HepG2 (cell line): ENCODE measurements at regions not wholly inside any gene's neighbourhood (a gene's known extent, or its start where the extent isn't known, plus 50 kb on each side); places are given as distances from the start of the nearest gene placed in this dataset.

Experiments
- AHDC1 ChIP-seq: sonication (generic); formaldehyde crosslinking; IDR thresholded peaks from 2 replicates; pipeline ENCODE4 v1.5.1; 2020; ENCODE audit warnings: mild to moderate bottlenecking, missing genetic modification reagents, borderline replicate concordance
- ARID3A ChIP-seq: IDR thresholded peaks from 2 replicates; pipeline ENCODE4 v1.6.1; 2012; ENCODE audit warnings: low read depth, low read length, improper control_type of control experiment
- ATF1 ChIP-seq: IDR thresholded peaks from 2 replicates; pipeline ENCODE4 v1.6.1; 2016; ENCODE audit warnings: mild to moderate bottlenecking, control low read depth
- ATF3 ChIP-seq: sonication (generic); formaldehyde crosslinking; IDR thresholded peaks from 2 replicates; pipeline ENCODE4 v1.4.0; 2020; ENCODE audit warnings: missing genetic modification reagents
- CEBPG ChIP-seq: IDR thresholded peaks from 2 replicates; pipeline ENCODE4 v1.6.1; 2016
- DNMT1 ChIP-seq: sonication (generic); formaldehyde crosslinking; IDR thresholded peaks from 2 replicates; pipeline ENCODE4 v1.5.1; 2020; ENCODE audit warnings: mild to moderate bottlenecking, missing genetic modification reagents
- GABPB1 ChIP-seq: IDR thresholded peaks from 2 replicates; pipeline ENCODE4 v1.6.1; 2016; ENCODE audit warnings: mild to moderate bottlenecking, missing genetic modification reagents, moderate library complexity, missing compliant biosample characterization
- GATAD2A ChIP-seq: IDR thresholded peaks from 2 replicates; pipeline ENCODE4 v1.6.1; 2016
- IRF2 ChIP-seq: IDR thresholded peaks from 2 replicates; pipeline ENCODE4 v1.6.1; 2018; ENCODE audit warnings: missing genetic modification reagents, missing compliant biosample characterization
- ISL2 ChIP-seq: sonication (generic); formaldehyde crosslinking; IDR thresholded peaks from 2 replicates; pipeline ENCODE4 v1.5.0; 2020; ENCODE audit warnings: missing genetic modification reagents
- KDM5A ChIP-seq: fragments of 200-600 bp; sonication (generic); IDR thresholded peaks from 2 replicates; pipeline ENCODE4 v1.7.0; 2018; ENCODE audit warnings: antibody characterized with exemption, mild to moderate bottlenecking, low read length, borderline replicate concordance
- MED1 ChIP-seq: sonication (generic); formaldehyde crosslinking; IDR thresholded peaks from 2 replicates; pipeline ENCODE4 v1.4.0; 2020; ENCODE audit warnings: missing genetic modification reagents
- NONO ChIP-seq, 2 experiments: fragments of 450-650 bp in 1 of 2; sonication (generic) in 1 of 2; formaldehyde crosslinking in 1 of 2; IDR thresholded peaks in 1 of 2; conservative IDR thresholded peaks in 1 of 2; 2 replicates each; pipeline versions ENCODE4 v1.6.1 to v1.8.0; 2017 to 2022; ENCODE audit warnings: mild to moderate bottlenecking in 1 of 2, missing genetic modification reagents in 1 of 2, moderate library complexity in 1 of 2
- NR2F6 ChIP-seq, 2 experiments: IDR thresholded peaks; 2 replicates each; pipeline ENCODE4 v1.6.1; 2016; ENCODE audit warnings: antibody characterized with exemption in 1 of 2, mild to moderate bottlenecking in 1 of 2
- SMAD3 ChIP-seq: sonication (generic); formaldehyde crosslinking; IDR thresholded peaks from 2 replicates; pipeline ENCODE4 v1.4.0; 2020; ENCODE audit warnings: missing genetic modification reagents
- SOX5 ChIP-seq: IDR thresholded peaks from 2 replicates; pipeline ENCODE4 v1.6.1; 2016; ENCODE audit warnings: borderline replicate concordance
- ZBED4 ChIP-seq: sonication (generic); formaldehyde crosslinking; IDR thresholded peaks from 2 replicates; pipeline ENCODE4 v1.4.0; 2020; ENCODE audit warnings: missing genetic modification reagents, borderline replicate concordance
- ZBTB20 ChIP-seq: sonication (generic); formaldehyde crosslinking; IDR thresholded peaks from 2 replicates; pipeline ENCODE4 v1.8.1; 2023; ENCODE audit warnings: missing genetic modification reagents, low read depth, mild to moderate bottlenecking, borderline replicate concordance
- ZNF12 ChIP-seq: sonication (generic); formaldehyde crosslinking; IDR thresholded peaks from 2 replicates; pipeline ENCODE4 v1.5.0; 2020; ENCODE audit warnings: missing genetic modification reagents
- ZNF3 ChIP-seq: IDR thresholded peaks from 2 replicates; pipeline ENCODE4 v1.7.0; 2017; ENCODE audit warnings: inconsistent platforms
- ZNF7 ChIP-seq: IDR thresholded peaks from 2 replicates; pipeline ENCODE4 v1.6.1; 2016; ENCODE audit warnings: missing biosample characterization, missing genetic modification reagents

GRCh38 chr4:123064390-123064789, 142.0 kb upstream of the NUDT6 start (continued):
- TF ChIP-seq NR2F6 (IDR thresholded peaks at IDR 0.05) (no peak), NR2F6 (CRISPR knock-in tag; IDR thresholded peaks at IDR 0.05) (0 out of 2 replicates have a peak, but pooled peaks have one; percentile 38), NONO (IDR thresholded peaks at IDR 0.05) (no peak), NONO (CRISPR knock-in tag; conservative IDR thresholded peaks at IDR 0.05) (0 out of 2 replicates have a peak, but pooled peaks have one; percentile 25), DNMT1 (no peak), AHDC1 (CRISPR knock-in tag) (peak; percentile 65; the same call in 1 of the 2 replicates), GABPB1 (CRISPR knock-in tag) (no peak), ATF1 (CRISPR knock-in tag) (peak; percentile 44; the same call in 1 of the 2 replicates), SMAD3 (0 out of 2 replicates have a peak, but pooled peaks have one; percentile 29), ATF3 (CRISPR knock-in tag) (peak; percentile 52; the same call in 1 of the 2 replicates), ZBED4 (CRISPR knock-in tag) (peak; percentile 86; the same call in 1 of the 2 replicates), SOX5 (CRISPR knock-in tag) (peak; percentile 69), IRF2 (CRISPR knock-in tag) (peak; percentile 65; the same call in 1 of the 2 replicates), ZNF12 (CRISPR knock-in tag) (0 out of 2 replicates have a peak, but pooled peaks have one; percentile 49), ZNF3 (CRISPR knock-in tag) (peak; percentile 66; the same call in 1 of the 2 replicates), MED1 (peak; percentile 65), CEBPG (CRISPR knock-in tag) (peak; percentile 93), KDM5A (no peak), GATAD2A (CRISPR knock-in tag) (peak; percentile 90), ARID3A (peak; percentile 83; the same call in 1 of the 2 replicates), ISL2 (peak; percentile 85), ZNF7 (peak; percentile 88), ZBTB20 (CRISPR knock-in tag) (no peak)
